Omental fat pad (tissue), 3 donors: ENCODE measurements at regions not wholly inside any gene's neighbourhood (a gene's known extent, or its start where the extent isn't known, plus 50 kb on each side); places are given as distances from the start of the nearest gene placed in this dataset.
"Not testable (repeated sequence)": the region's sequence is repeated elsewhere in the genome, so short reads cannot be mapped to it uniquely, and the experiment has no call there.

Experiments
- ATAC-seq: fragments of 150-250 bp; one replicate; pipeline ENCODE4 v1.9.1; 2016; ENCODE audit warnings: mild to moderate bottlenecking, moderate library complexity; ENCODE audit not compliant: low FRiP score
- DNase-seq: peaks from one replicate; pipeline ENCODE4 v3.0.0-alpha.2; 2019; ENCODE audit warnings: low spot score
- TF ChIP-seq, protein P1 (sequence below), 3 donors: fragments of 450-650 bp; IDR thresholded peaks; one replicate each; pipeline ENCODE4 v1.5.1; 2016 to 2017; ENCODE audit warnings: antibody characterized with exemption in 3 of 3, mild to moderate bottlenecking in 3 of 3, moderate library complexity in 2 of 3

DNA sequence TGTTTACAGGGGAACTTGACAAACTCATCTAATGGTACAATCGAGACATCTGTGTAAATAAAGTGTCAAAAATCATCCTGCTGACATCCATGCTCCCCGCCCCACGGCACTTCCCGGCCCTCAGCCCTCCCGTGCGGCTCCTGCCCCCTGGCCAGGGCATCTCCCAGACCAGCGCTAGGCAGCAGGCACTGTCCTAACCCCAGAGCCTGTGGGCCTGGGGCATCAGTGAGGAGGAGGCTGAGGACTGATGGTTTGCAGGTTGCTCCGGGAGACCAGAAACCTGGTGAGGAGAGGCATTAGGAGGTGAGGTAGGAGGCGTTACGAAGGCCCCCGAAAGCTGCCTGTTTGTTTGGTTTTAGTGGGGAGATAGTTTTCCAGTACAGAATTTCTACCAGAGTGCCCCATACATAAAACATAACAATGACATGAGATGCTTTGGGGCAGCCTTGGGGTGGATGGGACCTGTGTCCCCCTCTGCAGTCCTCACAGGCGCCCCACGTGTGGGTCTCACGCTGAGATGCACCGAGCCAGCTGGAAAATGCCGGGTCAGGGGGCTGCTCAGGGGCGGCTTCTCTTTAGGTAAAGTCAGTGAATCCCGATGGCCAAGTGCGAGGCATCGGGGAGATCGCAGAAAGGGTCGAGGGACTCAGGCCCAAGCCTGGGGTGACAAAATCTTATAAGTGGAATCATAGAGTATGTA is 114.2 kb downstream of the RTP5 start:
- TF ChIP-seq, protein P1, sequence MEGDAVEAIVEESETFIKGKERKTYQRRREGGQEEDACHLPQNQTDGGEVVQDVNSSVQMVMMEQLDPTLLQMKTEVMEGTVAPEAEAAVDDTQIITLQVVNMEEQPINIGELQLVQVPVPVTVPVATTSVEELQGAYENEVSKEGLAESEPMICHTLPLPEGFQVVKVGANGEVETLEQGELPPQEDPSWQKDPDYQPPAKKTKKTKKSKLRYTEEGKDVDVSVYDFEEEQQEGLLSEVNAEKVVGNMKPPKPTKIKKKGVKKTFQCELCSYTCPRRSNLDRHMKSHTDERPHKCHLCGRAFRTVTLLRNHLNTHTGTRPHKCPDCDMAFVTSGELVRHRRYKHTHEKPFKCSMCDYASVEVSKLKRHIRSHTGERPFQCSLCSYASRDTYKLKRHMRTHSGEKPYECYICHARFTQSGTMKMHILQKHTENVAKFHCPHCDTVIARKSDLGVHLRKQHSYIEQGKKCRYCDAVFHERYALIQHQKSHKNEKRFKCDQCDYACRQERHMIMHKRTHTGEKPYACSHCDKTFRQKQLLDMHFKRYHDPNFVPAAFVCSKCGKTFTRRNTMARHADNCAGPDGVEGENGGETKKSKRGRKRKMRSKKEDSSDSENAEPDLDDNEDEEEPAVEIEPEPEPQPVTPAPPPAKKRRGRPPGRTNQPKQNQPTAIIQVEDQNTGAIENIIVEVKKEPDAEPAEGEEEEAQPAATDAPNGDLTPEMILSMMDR (IDR thresholded peaks at IDR 0.05), result no peak
- DNase-seq, result no peak
- ATAC-seq, result no peak

DNA sequence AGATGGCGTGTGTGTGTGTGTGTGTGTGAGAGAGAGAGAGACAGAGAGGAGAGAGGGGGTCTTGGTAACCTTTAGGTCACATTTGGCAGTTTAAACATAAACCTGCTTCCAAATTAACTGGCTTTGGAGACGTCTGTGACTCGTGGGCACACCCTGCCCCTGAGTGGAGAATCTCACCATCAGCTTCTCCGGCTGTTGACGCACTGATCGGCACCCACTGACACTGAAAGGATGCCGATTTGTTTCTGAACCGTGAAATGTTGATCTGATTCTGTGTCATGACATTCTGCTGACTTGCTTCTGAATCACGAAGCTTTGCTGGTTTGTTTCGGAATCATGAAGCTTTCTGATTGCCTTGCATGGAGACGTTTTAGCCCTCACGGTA is 114.7 kb downstream of the RTP5 start:
- TF ChIP-seq, protein P1 (IDR thresholded peaks at IDR 0.05), result no peak
- ATAC-seq (no peak), DNase-seq (no peak)

DNA sequence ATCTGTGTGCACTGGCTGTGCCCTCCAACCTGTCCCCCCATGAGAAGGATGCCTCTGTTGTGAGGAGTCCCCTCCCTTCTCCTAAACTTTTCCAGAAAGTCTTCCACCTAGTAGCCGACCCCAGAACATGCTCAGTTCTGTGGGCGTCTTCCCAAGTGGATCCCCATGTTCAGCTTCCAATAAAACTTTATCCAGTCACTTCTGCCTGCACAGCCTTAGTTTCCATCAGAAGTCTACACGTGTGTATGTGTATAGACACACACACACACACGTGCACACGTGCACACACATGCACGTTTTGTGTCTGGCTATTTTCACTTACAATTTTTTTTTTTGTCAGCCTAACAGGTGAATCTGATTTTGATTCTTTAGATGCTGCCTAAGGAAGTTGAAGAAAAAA is 115.1 kb downstream of the RTP5 start:
- ATAC-seq (no peak), DNase-seq (no peak)
- TF ChIP-seq, protein P1 (IDR thresholded peaks at IDR 0.05), result no peak

DNA sequence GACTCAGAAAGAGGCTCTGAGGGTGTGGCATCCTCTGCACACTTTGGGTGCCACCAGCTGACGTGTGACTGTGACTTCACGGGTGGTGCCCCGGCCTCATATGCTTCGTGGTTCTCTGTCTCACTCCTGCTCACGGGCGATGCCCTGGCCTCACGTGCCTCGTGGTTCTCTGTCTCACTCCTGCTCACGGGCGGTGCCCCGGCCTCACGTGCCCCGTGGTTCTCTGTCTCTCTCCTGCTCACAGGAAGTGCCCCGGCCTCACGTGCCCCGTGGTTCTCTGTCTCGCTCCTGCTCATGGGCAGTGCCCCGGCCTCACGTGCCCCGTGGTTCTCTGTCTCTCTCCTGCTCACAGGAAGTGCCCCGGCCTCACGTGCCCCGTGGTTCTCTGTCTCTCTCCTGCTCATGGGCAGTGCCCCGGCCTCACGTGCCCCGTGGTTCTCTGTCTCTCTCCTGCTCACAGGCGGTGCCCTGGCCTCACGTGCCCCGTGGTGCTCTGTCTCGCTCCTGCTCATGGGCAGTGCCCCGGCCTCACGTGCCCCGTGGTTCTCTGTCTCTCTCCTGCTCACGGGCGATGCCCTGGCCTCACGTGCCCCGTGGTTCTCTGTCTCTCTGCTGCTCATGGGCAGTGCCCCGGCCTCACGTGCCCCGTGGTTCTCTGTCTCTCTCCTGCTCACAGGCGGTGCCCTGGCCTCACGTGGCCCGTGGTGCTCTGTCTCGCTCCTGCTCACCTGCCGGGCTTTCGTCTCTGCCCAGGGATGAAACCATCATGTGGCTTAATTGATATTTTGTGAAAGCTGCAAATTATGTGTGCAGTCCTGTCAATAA is 115.8 kb downstream of the RTP5 start:
- not testable (repeated sequence) for ATAC-seq, DNase-seq

DNA sequence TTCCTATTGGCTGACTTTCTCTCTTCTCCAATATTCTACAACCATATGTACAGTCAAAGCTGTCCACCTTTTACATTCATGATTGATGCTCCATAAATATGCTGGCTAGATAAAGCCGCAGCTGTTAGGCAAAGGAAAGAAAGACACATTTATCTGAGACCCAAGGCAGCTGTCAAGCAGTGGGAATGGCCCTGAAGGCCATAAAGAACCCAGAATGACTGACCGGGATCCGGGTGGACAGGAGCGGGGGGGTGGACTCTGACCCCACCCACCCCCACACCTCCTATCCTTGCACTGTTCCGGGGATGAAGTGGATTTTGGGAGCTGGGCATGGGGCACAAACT is 116.4 kb downstream of the RTP5 start:
- TF ChIP-seq, protein P1 (IDR thresholded peaks at IDR 0.05), result no peak
- DNase-seq (no peak), ATAC-seq (no peak)

DNA sequence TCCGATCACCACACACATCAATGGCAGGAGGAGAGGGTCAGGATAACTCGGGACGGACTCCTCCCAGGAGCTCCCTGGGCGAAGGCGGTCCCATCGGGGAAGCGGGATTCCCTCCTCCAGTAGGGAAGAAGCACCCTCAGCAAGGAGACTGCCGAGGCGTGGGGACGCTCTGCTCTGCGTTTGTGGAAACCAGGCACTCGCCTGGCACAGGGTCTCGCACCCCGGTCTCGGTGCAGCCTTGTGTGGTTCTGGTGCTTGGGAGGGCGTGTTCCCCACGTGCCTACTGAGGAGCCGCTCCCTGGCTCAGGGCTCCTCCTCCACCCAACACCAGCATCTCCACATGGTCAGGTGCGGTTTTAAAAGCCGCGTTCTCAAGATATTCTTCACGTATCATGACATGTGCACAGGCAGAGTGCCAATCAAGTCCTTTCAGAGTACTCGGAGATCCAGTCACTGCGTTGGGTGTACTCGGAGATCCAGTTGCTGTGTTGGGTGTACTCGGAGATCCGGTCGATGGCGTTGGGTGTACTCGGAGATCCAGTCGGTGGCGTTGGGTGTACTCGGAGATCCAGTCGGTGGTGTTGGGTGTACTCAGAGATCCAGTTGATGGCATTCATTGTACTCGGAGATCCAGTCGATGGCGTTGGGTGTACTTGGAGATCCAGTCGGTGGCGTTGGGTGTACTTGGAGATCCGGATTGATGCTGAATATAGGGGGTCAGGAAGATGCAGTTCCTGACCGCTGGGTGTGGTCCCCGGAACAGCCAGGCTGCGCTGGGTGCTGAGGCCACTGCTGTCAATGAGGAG is 117.5 kb downstream of the RTP5 start:
- DNase-seq (no peak), ATAC-seq (no peak)
- TF ChIP-seq, protein P1 (IDR thresholded peaks at IDR 0.05), result no peak

DNA sequence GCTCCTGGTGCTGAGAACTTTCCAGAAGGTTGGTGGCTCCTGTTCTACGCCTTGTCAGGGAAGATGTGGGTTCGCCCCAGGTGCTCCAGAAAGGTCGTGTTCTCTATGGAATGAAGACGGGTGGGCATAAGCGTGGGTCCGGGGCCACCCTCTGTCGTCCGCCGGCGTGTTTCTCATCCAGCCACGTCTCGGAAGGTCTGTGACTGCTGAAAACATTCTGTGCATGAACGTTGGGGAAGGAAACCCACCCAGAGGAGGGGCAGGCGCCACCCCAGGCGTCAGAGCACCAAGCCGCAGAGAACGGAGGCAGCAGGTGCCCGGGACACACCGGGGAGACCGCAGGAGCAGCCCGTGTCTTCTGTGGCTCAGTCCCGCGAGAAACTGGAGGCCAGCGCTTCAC is 118.2 kb downstream of the RTP5 start:
- no peak for ATAC-seq
- DNase-seq, result no peak
- TF ChIP-seq, protein P1 (IDR thresholded peaks at IDR 0.05), result no peak
